SK-N-SH treated with all-trans-retinoic acid at 6 μM for 48 hours (cell line): ENCODE measurements at regions not wholly inside any gene's neighbourhood (a gene's known extent, or its start where the extent isn't known, plus 50 kb on each side); places are given as distances from the start of the nearest gene placed in this dataset.

ENCODE experiments used
- BACH2 ChIP-seq: fragments of 250-450 bp; sonication (Bioruptor Pico); IDR thresholded peaks from 2 replicates; pipeline ENCODE4 v1.9.0; 2021; ENCODE audit warnings: mild to moderate bottlenecking, borderline replicate concordance
- CSDC2 ChIP-seq: fragments of 250-450 bp; sonication (Bioruptor Pico); IDR thresholded peaks from 2 replicates; pipeline ENCODE4 v1.5.0; 2020; ENCODE audit warnings: mild to moderate bottlenecking, moderate library complexity
- ESRRG ChIP-seq: fragments of 250-450 bp; sonication (Bioruptor Pico); IDR thresholded peaks from 2 replicates; pipeline ENCODE4 v1.6.1; 2021; ENCODE audit warnings: mild to moderate bottlenecking
- ISL1 ChIP-seq: fragments of 250-450 bp; sonication (Bioruptor Pico); IDR thresholded peaks from 2 replicates; pipeline ENCODE4 v2.1.2; 2022; ENCODE audit warnings: mild to moderate bottlenecking, moderate library complexity
- SNAI2 ChIP-seq: fragments of 250-450 bp; sonication (Bioruptor Pico); IDR thresholded peaks from 2 replicates; pipeline ENCODE4 v1.5.0; 2020; ENCODE audit warnings: mild to moderate bottlenecking, moderate library complexity
- ZFP3 ChIP-seq: fragments of 250-450 bp; sonication (Bioruptor Pico); IDR thresholded peaks from 2 replicates; pipeline ENCODE4 v1.5.0; 2020; ENCODE audit warnings: mild to moderate bottlenecking, moderate library complexity
- ZFP30 ChIP-seq: fragments of 450-650 bp; formaldehyde crosslinking; IDR thresholded peaks from 2 replicates; pipeline ENCODE4 v1.5.0; 2022; ENCODE audit warnings: mild to moderate bottlenecking, moderate library complexity
- TF ChIP-seq, protein P1 (sequence below): fragments of 250-450 bp; sonication (Bioruptor Pico); IDR thresholded peaks from 2 replicates; pipeline ENCODE4 v1.5.1; 2020; ENCODE audit warnings: low read depth, mild to moderate bottlenecking, moderate library complexity
- TF ChIP-seq, protein P2 (sequence below): fragments of 250-450 bp; sonication (Bioruptor Pico); IDR thresholded peaks from 2 replicates; pipeline ENCODE4 v1.5.0; 2020; ENCODE audit warnings: mild to moderate bottlenecking, moderate library complexity
- TF ChIP-seq, protein P3 (sequence below): fragments of 250-450 bp; sonication (Bioruptor Pico); IDR thresholded peaks from 2 replicates; pipeline ENCODE4 v1.5.1; 2021; ENCODE audit warnings: mild to moderate bottlenecking, moderate library complexity

DNA sequence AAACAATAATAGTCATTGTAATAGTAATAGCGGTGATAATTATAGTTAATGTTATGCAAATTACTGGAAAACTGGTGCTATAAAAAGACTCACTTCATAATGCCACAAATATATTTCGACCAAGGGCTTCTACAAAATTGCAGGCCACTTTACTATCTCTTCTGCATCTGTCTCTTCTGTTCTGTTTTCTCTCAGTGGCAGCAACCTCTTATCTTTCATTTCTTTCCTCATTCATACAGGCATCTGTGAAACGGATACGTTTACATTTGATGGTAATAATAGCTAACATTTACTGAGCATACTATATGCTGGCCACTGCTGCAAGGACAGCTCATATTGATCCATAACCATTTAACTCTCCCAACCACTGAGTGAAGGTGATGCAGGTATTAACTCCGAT is 537.4 kb upstream of the PFKP start:
- TF ChIP-seq, protein P1, sequence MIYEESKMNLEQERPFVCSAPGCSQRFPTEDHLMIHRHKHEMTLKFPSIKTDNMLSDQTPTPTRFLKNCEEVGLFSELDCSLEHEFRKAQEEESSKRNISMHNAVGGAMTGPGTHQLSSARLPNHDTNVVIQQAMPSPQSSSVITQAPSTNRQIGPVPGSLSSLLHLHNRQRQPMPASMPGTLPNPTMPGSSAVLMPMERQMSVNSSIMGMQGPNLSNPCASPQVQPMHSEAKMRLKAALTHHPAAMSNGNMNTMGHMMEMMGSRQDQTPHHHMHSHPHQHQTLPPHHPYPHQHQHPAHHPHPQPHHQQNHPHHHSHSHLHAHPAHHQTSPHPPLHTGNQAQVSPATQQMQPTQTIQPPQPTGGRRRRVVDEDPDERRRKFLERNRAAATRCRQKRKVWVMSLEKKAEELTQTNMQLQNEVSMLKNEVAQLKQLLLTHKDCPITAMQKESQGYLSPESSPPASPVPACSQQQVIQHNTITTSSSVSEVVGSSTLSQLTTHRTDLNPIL: no peak
- TF ChIP-seq ZFP3 (CRISPR knock-in tag): no peak
- 0 out of 2 replicates have a peak, but pooled peaks have one; percentile 29 for TF ChIP-seq BACH2 (CRISPR knock-in tag)
- no peak for TF ChIP-seq SNAI2 (CRISPR knock-in tag)
- TF ChIP-seq ZFP30 (CRISPR knock-in tag): no peak
- no peak for TF ChIP-seq ISL1 (CRISPR knock-in tag)
- TF ChIP-seq, protein P2, sequence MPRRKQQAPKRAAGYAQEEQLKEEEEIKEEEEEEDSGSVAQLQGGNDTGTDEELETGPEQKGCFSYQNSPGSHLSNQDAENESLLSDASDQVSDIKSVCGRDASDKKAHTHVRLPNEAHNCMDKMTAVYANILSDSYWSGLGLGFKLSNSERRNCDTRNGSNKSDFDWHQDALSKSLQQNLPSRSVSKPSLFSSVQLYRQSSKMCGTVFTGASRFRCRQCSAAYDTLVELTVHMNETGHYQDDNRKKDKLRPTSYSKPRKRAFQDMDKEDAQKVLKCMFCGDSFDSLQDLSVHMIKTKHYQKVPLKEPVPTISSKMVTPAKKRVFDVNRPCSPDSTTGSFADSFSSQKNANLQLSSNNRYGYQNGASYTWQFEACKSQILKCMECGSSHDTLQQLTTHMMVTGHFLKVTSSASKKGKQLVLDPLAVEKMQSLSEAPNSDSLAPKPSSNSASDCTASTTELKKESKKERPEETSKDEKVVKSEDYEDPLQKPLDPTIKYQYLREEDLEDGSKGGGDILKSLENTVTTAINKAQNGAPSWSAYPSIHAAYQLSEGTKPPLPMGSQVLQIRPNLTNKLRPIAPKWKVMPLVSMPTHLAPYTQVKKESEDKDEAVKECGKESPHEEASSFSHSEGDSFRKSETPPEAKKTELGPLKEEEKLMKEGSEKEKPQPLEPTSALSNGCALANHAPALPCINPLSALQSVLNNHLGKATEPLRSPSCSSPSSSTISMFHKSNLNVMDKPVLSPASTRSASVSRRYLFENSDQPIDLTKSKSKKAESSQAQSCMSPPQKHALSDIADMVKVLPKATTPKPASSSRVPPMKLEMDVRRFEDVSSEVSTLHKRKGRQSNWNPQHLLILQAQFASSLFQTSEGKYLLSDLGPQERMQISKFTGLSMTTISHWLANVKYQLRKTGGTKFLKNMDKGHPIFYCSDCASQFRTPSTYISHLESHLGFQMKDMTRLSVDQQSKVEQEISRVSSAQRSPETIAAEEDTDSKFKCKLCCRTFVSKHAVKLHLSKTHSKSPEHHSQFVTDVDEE: no peak
- TF ChIP-seq, protein P3, sequence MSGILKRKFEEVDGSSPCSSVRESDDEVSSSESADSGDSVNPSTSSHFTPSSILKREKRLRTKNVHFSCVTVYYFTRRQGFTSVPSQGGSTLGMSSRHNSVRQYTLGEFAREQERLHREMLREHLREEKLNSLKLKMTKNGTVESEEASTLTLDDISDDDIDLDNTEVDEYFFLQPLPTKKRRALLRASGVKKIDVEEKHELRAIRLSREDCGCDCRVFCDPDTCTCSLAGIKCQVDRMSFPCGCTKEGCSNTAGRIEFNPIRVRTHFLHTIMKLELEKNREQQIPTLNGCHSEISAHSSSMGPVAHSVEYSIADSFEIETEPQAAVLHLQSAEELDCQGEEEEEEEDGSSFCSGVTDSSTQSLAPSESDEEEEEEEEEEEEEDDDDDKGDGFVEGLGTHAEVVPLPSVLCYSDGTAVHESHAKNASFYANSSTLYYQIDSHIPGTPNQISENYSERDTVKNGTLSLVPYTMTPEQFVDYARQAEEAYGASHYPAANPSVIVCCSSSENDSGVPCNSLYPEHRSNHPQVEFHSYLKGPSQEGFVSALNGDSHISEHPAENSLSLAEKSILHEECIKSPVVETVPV (CRISPR knock-in tag): no peak
- no peak for TF ChIP-seq CSDC2 (CRISPR knock-in tag)
- no peak for TF ChIP-seq ESRRG (CRISPR knock-in tag)
